Fibroblast of the conjunctiva (primary cell): ENCODE measurements at regions not wholly inside any gene's neighbourhood (a gene's known extent, or its start where the extent isn't known, plus 50 kb on each side); places are given as distances from the start of the nearest gene placed in this dataset.

ENCODE experiments used
- DNase-seq: peaks from one replicate; pipeline ENCODE4 v3.0.0-alpha.2; 2010; ENCODE audit warnings: low read depth

DNA sequence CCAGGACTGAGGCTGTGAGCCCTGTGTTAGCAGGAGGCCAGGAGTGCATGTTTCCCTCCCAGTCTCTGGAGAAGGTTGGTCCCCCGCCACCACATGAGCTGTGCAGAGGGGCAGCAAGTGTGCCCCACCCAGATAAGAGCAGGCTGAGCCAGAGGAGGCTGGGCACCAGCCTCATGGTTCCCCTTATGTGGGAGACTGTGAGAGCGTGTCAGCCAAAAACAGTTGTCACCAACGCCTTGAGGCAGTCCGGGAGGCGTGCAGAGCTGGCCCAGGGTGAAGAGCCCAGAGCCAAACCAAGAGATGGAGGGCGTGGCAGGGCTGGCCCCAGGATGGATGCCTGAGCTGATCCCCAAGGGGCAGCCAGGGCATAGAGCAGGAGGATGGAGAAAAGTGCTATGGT, 128.7 kb upstream of the GLI2 start:
- DNase-seq = no peak

DNA sequence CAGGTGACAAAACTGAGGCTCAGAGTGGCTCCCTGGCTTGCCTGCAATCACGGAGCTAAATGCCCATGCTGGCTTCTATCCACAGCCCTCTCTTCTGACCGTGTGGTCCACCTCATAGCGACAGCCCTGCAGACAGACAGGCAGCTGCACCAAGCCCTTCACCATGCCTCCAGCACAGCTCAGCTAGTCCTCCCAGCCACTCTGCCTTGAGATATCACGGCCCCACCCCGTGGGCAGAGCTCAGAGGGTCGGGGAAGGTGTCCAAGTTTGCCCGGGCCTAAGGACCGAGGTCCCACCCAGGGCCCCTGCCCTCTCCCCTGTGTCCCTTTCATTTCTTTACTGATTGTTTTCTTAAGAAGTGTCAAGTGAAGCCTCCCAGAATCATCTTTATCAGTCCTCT, 128.2 kb upstream of the GLI2 start:
- no peak for DNase-seq

DNA sequence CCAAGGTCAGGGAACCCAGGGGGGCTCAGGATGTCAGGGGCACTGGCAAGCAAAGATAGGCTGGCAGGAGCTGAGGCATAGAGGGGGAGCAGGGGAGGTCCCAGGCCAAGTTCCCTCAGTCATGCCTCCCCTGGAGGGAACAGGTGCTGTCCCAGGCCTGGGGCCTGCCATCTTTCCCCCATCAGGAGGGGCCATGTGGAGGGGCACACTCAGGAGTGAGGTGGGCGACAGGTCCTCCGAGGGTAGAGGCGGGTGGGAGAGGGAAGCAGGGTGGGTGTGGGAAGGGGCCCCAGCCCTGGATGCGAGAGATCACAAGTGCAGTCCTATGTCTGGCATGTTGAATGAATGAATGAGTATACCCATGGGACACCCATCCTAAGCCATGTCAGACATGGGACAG, 127.7 kb upstream of the GLI2 start:
- no peak for DNase-seq

DNA sequence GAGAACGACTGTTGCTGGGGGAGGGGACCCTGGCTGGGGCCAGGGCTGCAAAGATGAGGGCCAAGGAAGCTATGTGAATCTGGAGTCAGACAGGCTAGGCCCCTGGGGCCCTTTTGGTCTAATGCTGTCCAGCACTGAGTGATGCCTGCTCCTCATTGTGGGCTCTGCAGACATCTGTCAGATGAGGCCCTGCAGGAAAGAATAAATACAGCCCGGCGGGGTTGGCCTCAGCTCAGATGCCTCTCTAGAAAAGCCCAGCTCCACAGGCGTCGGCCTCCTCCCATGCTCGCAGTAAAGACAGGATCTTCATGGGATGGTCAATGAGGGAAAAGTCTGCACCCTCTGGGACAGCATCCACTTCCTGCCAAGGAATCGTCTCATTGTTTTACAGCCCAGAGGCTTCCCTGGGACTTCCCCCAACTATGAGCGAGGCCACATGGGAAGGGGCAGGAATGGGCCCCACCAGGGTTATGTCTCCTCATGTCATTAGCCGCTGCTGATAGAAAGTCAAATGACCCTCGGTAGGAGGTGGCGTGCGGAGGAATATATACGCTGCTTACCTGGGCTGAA, 125.8 kb upstream of the GLI2 start:
- DNase-seq = no peak

DNA sequence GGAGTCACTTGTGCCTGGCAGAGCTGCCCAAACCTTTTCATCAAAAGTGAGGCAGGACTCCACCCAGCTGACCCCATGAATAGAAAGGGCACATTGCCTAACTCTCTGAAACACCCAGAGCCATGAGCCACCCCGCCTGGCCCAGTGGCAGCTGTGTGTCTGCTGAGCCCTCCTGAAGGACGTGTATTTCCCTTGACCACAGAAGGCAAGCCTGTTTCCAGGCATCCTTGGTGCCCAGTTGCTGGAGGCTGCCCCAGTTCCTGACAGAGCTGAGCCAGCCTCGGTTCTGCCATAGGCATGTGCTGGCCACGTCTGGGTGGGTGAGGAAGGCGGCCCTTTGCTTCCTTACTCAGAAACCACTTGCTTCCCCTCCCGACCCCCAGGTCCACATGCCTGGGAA, 124.7 kb upstream of the GLI2 start:
- DNase-seq = no peak

DNA sequence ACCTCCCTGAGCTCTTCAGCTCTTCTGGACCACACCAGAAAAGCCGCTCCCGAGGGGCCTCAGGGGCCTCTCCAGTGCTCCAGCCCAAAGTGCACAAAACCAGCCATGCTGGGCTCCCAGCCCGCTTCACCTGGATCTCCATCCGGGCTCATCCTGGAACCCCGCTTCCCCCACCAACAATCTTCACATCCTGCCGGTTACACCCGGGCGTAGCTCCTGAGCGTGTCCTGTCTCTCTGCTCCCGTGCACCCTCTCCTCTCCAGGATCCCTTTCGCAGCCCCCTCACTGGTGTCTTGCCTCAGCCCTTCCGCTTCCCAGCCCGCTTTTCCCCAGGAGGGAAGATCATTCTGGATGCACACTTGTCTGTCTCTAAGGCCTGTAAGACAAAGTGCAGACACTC, 123.7 kb upstream of the GLI2 start:
- DNase-seq = no peak

DNA sequence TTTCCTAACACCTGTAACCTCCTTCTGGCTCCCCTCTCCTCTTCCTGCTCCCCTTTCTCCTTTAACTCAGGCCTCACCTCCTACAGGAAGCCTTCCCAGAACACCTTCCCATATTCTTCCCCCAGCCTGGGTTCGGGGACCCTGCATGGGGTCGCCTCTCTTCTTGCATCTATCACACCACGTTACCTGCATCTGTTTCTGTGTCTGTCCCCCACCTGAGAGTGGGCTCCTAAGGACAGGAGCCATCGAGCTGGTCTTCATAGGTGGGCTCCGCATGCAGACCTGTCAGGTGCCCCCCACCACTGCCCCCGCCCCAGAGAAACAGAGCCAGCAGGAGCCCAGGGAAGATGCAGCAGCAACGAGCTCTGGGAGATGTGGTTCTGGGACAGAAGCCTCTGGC, 123.2 kb upstream of the GLI2 start:
- DNase-seq = no peak

DNA sequence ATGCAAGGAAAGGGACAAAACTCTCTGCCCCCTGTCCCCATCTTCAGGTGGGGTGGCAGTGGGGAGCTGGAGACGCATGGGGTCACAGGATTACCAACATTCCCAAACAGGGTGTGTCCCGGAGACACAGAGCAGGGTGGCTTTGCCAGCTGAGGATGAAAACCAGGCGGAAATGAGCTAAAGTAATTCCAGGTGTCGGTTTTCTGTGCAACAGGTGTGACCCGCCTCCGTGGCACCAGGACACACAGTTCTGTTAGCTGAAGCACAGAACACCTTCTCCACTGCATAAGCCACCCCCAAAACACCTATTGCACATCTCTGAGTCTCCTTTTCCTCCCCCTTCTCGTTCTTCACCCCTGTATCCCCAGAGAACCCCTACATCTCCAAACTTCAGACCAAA, 122.7 kb upstream of the GLI2 start:
- no peak for DNase-seq

DNA sequence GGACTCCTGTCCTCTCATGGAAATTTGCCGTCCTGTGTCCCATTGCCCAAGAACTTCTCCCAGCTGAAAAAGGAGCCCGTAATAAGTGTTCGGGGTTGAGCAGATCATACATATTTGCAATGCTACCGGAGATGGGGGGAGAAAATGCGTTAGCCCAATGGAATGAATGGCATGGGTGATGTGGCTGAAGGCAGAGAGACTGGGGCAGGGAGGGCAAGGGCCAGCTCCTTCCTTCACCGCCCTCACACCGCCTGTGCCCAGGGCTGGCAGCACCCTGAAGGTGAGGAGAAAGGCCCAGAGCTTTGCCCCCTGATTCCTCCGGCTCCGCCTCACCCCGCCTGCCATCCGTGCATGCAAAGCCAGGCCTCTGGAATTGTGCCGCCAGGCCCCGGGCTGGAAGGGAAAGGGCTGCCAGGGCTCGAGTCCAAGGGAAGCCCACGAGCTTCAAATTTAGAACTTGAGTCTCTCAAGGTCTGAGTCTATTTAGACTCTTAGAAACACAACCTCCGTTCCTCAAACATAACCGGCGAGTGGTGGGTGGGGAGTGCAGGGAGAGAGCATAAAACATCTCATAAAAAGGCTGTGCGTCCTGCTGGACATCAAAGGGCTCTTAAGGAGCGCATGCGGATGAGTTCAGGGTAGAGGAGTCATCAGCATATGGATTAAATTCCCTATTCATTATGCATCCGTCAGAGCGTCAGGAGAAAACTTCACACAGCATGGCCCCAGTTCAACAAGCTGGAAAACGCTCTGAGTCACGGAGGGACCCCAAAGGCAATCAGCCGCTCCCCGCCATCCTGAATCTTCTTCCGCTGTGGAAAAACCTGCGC, 121.7 kb upstream of the GLI2 start:
- peak; percentile 69 for DNase-seq

DNA sequence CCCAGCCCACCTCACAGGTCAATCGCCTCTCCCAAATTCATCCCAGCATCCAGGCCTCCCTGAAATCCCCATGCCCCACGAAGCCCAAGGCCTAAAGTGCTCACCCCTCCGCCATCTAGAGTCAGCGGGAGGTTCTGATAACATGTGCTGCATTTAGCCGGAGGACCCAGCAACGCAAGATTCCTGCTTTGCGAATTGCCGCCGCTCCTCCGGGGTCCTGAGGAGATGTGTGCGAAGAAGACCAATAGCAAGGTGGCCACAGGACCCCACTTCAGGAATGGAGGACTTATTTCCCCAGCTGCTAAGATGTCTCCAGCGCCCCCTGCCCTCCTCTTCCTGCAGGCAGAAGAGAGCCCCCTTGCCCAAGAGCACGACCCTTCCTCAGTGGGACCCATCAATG, 120.8 kb upstream of the GLI2 start:
- no peak for DNase-seq

DNA sequence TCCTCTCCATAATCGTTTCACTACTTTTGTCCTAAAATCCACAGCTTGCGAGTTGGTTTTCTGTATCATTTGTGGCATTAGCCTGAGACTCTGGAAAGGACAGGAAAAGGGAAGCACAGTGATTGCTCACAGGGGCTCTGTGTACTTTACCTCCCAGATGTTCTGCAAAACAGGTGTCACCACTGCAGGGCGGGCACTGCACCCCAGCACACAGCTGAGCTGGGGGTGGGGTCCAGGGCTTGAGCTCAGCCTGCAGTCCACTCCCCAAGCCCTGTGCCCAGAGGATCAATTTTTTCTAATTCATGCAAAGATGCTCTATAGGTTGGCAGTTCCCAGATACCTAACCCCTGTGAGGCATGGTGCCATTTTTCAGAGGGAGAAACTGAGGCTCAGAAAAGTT, 119.4 kb upstream of the GLI2 start:
- no peak for DNase-seq

DNA sequence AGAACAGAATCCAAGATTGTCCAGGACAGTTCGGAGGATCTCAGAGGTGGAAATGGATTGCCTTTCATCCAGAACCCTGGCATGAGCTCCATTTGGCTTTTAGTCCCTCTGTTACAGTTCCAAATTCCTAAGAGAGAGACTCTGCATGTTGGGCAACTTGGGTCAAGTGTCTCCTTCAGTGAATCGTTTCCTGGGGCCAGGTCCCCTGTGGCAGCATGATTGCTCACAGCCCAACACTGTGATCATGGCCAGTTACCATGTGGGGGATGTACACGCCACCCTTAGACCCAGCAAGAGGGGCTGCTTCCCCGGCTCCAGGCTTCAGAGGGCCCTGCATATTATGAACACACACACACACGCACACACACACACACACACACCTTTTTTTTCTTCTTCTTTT, 118.6 kb upstream of the GLI2 start:
- DNase-seq = no peak

DNA sequence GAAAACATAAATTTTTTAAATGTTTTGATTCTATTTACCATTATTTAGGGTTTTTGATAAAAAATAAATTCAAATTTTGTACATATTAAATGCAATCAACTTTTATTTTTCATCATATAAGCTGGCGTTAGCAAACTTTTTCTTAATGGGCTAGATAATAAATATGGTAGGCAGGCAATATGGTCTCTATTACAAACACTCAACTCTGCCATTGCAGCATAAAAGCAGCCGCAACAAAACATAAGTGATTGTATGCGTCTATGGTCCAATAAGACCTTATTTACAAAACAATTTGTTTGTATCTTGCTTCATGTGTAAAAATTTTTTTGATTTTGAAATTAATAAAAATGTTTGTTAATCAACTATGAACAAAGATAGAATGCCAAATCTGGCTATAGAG, 116.8 kb upstream of the GLI2 start:
- no peak for DNase-seq

DNA sequence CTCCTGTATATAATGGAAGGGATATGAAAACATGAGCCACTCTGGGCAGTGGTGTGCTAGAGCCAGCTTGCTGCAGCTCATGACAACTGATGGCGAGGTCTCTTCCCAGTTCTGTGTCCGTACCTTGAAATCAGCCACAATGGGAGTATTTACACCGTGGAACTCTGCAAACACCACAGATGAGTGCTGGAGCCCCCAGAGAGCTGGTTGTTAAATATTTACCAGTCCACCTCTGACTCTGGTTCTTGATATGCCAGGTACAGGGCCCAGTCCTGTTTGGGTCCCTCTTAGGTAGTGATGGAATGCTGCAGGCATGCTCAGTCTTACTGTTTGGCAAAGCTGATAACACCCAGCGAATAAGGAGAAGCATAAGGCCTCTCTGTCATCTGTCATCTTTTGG, 116.1 kb upstream of the GLI2 start:
- DNase-seq = no peak

DNA sequence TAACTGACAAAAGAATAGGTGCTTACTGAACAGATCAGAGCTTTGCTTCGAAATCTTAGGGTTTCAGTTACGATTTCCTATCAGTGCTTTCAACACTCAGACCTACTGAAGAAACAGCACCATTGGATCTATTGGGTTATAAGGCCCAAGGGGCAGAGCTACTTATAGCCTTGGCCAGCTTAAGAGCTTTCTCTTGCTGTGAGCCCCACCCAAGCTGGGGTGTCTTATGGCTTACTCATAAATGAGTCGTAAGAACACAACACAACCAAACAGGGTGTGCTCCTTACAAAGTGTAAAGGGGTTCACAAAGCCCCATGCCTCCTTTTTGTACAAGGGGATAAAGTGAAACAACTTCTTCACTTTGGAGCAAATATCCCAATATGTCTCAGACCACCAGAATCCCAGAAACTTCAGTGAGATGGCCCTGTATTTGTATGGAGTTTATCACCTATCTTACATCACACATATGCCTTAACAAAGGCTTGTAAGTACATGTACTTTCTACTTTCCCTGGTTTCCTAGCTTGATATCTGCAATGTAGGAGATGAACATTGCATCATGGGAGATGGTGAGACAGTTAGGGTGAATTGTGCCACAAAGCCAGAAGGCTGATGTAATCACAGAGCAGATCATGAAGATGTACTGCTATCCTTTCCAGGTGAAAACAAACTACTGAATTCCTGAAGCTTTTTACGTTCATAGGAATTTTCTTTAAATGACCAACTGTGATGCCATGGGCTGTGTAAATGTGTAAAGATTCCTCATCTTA, 115.5 kb upstream of the GLI2 start:
- DNase-seq = peak; percentile 47

DNA sequence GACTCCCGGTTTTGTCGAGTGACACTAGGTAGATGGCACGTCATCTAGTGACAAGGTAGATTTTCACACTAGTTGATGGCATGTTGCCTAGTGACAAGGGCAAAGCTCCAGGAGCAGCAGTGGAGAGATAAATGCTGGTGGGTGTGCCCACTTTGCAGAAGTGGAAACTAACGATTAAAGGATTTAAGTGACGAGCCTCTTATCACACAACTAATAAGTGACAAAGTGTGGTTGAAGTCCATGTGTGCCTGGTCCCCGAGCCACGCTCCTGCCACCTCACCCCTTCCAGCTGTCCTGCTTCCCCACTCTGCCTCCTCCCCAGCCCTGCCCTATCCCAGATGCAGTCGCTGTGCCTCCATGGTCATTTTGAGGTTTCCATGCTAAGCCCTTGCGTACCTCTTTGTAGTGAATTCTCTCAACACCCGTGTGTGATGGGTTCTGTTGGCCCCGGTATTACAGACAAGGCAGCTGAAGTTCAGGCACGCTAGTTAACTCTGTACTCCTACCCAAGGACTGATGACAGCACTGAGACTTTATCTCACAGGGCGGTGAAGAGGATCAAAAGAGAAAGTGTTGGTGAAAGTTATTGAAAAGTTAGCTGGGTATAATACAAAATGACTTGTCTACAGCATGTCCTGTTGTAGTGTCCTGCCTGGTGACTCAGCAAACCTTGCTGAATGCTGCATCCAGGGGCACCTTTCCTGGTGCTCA, 113.4 kb upstream of the GLI2 start:
- no peak for DNase-seq

DNA sequence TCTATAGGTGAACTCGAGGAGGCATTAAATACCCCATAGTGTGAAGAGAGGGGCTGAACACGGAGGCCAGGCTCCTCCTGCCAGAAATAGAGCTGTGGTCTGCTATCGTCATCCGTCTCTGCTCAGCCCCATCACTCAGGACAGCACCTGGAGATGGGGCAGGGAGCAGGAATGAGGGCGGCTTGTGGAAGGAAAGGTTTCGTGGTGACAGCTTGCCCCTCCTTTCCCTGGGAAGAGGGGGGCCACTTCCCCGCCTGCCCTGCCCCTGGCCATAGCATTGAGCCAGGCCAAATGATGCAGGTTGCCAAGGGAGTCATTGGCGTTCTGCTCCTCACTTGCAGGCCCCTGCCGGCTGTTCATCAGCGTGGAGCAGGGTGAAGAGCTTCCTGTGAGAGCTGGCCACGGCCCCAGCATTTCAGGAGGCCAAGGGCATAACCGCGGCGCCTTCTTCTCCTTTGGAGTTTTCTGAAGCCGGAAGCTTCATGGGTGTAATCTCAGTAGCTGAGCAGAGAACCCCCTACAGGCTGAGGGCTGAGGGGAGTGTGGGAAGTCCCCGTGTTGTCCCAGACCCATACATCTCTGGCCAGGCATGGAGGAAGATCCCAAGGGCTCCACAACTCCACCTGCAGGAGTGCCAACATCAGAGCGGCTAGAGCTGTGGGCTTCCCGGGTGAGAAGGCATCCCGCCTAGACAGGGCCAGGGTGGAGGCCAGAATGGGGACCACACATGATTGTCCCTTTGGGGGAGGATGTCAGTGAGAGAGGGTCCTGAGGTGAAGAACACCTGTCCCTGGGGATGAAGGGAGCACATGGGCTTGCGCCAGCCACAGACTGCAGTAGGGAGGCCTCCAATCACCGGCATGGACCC, 112.5 kb upstream of the GLI2 start:
- no peak for DNase-seq

DNA sequence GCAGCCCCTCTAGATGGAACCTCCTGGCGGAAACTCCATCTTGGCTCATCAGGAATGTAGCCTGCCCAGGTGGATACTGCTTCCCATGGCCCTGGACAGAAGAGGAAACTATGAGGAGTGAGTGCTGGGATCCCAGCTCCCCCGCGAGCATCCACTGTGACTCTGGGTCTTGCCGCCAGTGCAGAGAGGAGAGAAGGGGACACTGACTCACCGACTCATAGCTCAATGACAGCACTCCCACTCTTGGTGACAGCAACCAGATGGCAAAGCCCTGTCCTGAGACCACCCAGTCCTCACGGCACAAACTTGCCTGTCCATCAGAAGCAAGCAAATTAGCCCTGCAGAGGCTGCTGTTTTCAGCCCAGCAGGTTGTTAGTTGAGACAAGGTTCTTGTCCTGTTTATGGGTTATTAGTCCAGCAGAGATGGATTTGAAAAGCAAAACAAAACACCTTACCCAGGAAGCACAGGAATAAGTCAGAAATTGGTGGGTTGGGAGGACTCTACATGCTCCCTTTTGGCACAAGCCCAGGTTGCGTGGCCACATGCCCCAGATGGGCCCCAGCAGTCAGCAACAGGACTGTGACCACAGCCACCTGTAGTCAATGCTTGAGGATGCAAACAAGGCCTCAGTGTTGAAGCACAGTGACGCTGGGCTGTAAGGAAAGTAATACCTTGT, 111.5 kb upstream of the GLI2 start:
- DNase-seq = no peak

DNA sequence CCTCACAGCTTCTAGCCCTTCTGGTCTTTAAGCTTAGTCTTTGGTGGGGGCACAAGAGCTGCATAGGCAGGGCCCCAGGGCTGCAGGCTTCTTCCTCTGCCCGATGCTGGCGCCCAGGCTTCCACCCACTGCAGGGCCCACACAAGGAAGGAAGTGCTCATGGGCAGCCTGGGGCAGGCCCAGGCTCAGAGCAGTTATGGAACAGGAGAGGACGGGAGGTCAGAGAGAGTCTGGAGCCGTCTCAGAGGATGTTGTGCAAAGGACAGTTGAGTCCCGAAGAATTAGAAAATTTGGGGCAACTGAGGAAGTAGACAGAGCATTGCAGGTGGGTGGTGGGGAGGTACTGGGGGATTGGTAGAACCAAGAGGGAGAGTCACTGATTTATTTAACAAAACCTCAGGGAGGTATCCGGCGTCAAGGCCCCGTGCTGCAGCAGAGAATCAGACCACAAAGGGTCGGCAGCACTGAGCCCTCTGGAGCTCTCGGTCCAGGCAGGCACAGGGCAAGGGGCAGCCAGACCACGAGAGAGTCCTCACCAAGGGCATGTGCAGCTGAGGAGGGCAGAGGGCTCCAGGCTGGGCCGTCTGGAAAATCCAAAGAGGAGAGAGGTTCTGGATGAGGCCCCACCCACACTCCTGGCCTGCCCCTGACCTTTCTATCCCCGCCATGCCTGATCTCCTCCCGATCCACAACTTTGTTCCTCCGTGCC, 110.8 kb upstream of the GLI2 start:
- no peak for DNase-seq

DNA sequence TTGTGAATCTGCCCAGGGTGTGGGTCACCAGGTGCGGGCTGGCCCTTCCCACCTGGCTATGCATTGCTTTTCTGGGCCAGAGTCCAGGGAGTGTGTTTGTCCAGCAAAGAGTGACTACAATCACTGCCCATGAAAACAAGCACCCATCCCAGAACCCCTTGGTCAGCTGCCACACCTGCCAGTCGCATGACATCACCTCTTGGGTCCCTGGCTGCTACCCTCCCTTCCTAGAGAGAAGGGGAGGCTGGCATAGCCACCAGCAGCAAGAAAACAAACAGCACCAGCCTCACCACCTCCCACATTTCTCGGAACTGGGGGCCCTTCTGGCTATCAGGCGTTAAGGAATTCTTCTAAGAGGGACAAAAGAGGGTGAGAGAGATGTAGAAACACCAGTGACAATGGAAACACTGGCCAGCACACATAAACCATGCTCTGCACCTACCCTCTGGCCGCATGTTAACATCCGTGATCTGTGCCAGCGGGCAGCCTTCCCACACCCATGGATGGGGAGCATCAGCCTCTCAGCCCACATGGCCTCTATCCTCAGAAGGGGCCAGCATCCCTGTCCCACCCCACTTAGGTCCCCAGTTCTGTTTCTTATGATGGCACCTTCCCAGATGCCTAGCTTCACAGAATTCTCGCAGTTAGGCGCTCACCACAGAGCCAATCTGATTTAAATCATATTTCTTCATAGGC, 109.7 kb upstream of the GLI2 start:
- DNase-seq = no peak
